ENCODE measurements at regions not wholly inside any gene's neighbourhood (a gene's known extent, or its start where the extent isn't known, plus 50 kb on each side); places are given as distances from the start of the nearest gene placed in this dataset.

- Histone ChIP-seq H3K9me3 (ENCODE audit: low read depth) (no peaks in the 10 kb centered on the region), H2AFZ (no peak overlapping the region), H3K36me3 (replicated peaks; ENCODE audit: insufficient read depth, low read depth) (no peaks in the 10 kb centered on the region), H3K79me2 (no peaks in the 10 kb centered on the region), H3K4me3 (no peak overlapping the region), H3K27me3 (no peaks in the 10 kb centered on the region), H3K4me2 (no peak overlapping the region), H3K9me2 (replicated peaks; ENCODE audit: insufficient read depth) (no peaks in the 10 kb centered on the region), H3K4me1 (ENCODE audit: insufficient read depth) (peaks cover 17% of the 10 kb centered on the region), H3K27ac (no peak overlapping the region), H4K20me1 (ENCODE audit: insufficient read depth, poor library complexity, severe bottlenecking) (no peaks in the 10 kb centered on the region)
- TF ChIP-seq CTCF (IDR thresholded peaks at IDR 0.05; ENCODE audit: poor library complexity), result no peak
- no peak for TF ChIP-seq EZH2phosphoT487 (IDR thresholded peaks at IDR 0.05; ENCODE audit: low read depth, severe bottlenecking, unreplicated experiment)
- TF ChIP-seq EZH2 (IDR thresholded peaks at IDR 0.05; ENCODE audit: borderline replicate concordance), result no peak
- DNase-seq (ENCODE audit: low spot score), result peak; percentile 28
- WGBS (ENCODE audit: low lambda C conversion rate, missing lambda C conversion rate), result 80% methylated on average over 3 of the region's 3 CpGs
Measured at GRCh38 chr3:159635047-159635641, 353.5 kb upstream of the IL12A start.

GRCh38 chr3:159637883-159638542, 350.6 kb upstream of the IL12A start:
- Histone ChIP-seq H3K4me2 (no peak overlapping the region), H4K20me1 (ENCODE audit: insufficient read depth, poor library complexity, severe bottlenecking) (no peaks in the 10 kb centered on the region), H3K4me1 (ENCODE audit: insufficient read depth) (peaks cover 17% of the 10 kb centered on the region), H3K79me2 (no peaks in the 10 kb centered on the region), H3K4me3 (no peak overlapping the region), H3K9me3 (ENCODE audit: low read depth) (no peaks in the 10 kb centered on the region), H3K27me3 (no peaks in the 10 kb centered on the region), H3K36me3 (replicated peaks; ENCODE audit: insufficient read depth, low read depth) (no peaks in the 10 kb centered on the region), H2AFZ (no peak overlapping the region), H3K27ac (no peak overlapping the region), H3K9me2 (replicated peaks; ENCODE audit: insufficient read depth) (no peaks in the 10 kb centered on the region)
- 90% methylated on average over 2 of the region's 2 CpGs for whole genome bisulfite sequencing (ENCODE audit: low lambda C conversion rate, missing lambda C conversion rate)
- TF ChIP-seq EZH2 (IDR thresholded peaks at IDR 0.05; ENCODE audit: borderline replicate concordance), result no peak
- no peak for TF ChIP-seq EZH2phosphoT487 (IDR thresholded peaks at IDR 0.05; ENCODE audit: low read depth, severe bottlenecking, unreplicated experiment)
- no peak for TF ChIP-seq CTCF (IDR thresholded peaks at IDR 0.05; ENCODE audit: poor library complexity)
- no peak for DNase-seq (ENCODE audit: low spot score)

- Histone ChIP-seq H4K20me1 (ENCODE audit: insufficient read depth, poor library complexity, severe bottlenecking) (no peaks in the 10 kb centered on the region), H3K4me3 (no peak overlapping the region), H3K9me2 (replicated peaks; ENCODE audit: insufficient read depth) (no peaks in the 10 kb centered on the region), H3K27me3 (no peaks in the 10 kb centered on the region), H3K4me1 (ENCODE audit: insufficient read depth) (peaks cover 8% of the 10 kb centered on the region), H2AFZ (no peak overlapping the region), H3K27ac (no peak overlapping the region), H3K36me3 (replicated peaks; ENCODE audit: insufficient read depth, low read depth) (no peaks in the 10 kb centered on the region), H3K79me2 (no peaks in the 10 kb centered on the region), H3K9me3 (ENCODE audit: low read depth) (no peaks in the 10 kb centered on the region), H3K4me2 (no peak overlapping the region)
- no peak for DNase-seq (ENCODE audit: low spot score)
- TF ChIP-seq EZH2 (IDR thresholded peaks at IDR 0.05; ENCODE audit: borderline replicate concordance) (no peak), EZH2phosphoT487 (IDR thresholded peaks at IDR 0.05; ENCODE audit: low read depth, severe bottlenecking, unreplicated experiment) (no peak), CTCF (IDR thresholded peaks at IDR 0.05; ENCODE audit: poor library complexity) (no peak)
- 84% methylated on average over 4 of the region's 4 CpGs for WGBS (ENCODE audit: low lambda C conversion rate, missing lambda C conversion rate)
Measured at GRCh38 chr3:159640225-159640624, 348.4 kb upstream of the IL12A start.

Measured in hepatocyte (in vitro differentiated cells).